Activated CD8-positive, alpha-beta memory T cell treated with anti-CD3 and anti-CD28 coated beads, Interleukin-2, amount 50 U/mL, for 24 hours (primary cell): ENCODE measurements at regions not wholly inside any gene's neighbourhood (a gene's known extent, or its start where the extent isn't known, plus 50 kb on each side); places are given as distances from the start of the nearest gene placed in this dataset.
"Not testable (repeated sequence)": the region's sequence is repeated elsewhere in the genome, so short reads cannot be mapped to it uniquely, and the experiment has no call there.

Experiments
- DNase-seq: peaks from one replicate; pipeline ENCODE4 v3.0.0-alpha.2; 2020; ENCODE audit errors: extremely low read depth

DNA sequence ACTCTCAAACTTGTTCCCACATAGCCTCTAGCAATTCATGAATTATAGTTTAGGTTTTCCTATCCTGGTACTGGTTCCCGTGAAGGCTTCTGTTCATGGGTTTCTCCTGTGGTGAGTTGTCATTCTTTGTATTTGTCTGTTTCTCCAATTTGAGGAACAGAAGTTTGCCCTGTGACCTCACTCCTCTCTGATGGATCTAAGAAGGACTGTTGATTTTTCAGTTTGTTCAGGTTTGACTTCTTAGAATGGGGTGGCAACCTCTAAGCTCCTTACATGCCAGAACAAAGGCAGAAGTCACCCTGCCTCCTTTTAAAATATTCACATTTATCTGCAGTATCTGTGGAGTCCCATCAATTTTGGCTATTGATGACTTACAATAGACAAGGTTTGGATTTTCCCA lies 354.0 kb downstream of the SPRY2 start:
- DNase-seq, result no peak

DNA sequence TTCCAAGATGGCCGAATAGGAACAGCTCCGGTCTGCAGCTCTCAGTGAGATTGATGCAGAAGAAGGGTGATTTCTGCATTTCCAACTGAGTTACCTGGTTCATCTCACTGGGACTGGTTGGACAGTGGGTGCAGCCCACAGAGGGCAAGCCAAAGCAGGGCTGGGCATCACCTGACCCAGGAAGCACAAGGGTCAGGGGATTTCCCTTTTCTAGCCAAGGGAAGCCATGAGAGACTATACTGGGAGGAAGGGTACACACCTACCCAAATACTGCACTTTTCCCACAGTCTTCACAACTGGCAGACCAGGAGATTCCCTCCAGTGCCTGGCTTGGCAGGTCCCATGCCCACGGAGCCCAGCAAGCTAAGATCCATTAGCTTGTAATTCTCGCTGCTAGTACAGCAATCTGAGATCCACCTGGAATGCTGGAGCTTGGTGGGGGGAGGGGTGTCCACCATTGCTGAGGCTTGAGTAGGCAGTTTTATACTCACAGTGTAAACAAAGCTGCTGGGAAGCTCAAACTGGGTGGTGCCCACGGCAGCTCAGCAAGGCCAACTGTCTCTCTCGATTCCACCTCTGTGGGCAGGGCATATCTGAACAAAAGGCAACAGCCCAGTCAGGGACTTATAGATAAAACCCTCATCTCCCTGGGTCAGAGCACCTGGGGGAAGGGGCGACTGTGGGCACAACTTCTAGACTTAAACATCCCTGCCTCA lies 365.8 kb downstream of the SPRY2 start:
- not testable (repeated sequence) for DNase-seq

DNA sequence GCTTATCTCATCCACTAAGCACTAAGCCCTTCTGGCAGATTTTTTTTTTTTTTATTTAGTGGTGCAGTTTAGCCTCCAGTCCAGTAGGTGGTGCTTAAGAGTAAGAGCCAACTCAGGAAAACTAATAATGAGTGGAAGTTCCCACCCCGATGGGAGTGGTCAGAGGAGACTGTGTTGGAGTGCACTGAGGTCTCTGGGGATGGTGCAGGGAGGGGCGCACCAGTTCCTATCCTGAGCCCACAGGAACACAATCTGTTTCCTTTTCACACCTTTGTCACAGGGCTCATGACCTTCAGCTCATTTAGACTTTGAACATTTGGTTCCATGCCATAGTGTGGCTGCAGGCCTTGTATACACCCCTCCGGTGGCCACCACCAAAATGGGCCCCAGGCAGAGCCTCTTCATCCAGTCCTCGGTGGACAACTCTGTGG lies 367.4 kb downstream of the SPRY2 start:
- no peak for DNase-seq

GRCh38 chr13:79972066-79972569 lies 368.8 kb downstream of the SPRY2 start:
- no peak for DNase-seq

- DNase-seq, result no peak
These were observed 374.4 kb downstream of the SPRY2 start for GRCh38 chr13:79966493-79966895.

DNA sequence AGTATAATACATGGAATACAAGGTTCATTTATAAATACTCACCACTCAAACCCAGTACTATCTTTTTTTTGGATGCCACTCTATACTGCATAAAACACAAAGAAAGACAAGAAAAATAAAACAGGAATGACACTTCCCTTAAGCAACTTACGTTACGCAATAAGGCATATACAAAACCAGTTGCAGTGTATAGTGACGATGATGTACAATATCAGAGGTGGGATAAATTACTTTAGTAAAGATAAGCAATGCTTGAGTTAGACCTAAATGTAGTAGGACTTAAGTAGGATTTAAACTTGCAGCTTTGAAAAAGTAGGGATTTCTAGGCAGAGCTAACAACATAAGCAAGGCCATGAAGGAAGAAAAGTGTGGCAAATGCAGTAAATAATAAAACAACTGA lies 374.9 kb downstream of the SPRY2 start:
- no peak for DNase-seq

- no peak for DNase-seq
These were observed 394.4 kb downstream of the SPRY2 start for GRCh38 chr13:79946556-79946955.

DNA sequence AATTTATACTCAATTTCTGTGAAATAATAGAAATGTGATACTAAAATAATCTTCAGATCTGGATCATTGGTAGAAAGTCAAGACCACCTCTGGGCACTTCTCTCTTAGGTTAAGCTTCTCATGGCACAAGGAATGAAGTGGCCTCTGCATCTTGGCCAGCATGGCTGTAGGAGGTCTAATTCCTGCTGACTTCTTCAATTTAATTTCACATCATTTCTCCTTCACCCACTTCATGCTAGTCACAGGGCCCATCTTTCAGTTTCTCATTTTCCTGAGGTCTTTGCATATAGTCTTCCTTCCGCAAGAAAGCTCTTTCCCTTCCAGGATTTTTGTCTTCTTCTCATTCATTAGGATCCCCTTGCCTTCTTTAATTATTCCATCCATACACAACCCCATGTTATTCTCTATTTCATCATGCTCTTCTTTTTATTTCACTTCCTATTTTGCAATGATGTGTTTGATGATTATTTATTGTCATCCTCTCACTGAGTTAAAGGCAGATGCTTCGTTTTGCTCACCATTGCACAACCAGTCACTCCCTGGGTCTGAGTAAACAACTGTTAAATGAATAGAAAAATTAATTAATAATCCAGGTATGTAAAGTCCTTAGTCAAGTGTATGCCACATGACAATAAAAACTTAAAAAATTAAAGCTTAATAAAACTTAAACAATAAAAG lies 397.4 kb downstream of the SPRY2 start:
- DNase-seq, result no peak

DNA sequence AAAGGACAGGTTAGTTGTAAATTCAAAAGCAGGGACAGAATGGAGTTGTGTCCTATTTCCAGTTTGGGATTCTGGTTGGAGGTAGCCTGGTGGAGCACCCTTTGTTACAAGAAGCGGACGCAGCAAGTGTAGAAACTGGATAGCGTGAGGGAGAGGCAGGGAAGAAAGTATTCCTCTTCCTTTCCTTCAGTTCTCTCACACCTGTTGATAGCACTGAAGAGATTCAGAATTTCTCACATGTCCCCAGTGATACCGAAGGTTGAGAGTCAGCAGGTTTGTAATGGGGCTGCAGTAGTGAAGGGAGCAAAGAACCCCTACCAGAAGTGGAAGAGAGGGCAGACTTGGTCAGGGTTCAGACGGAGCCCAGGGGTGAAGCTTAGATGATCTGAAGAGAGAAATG lies 399.2 kb downstream of the SPRY2 start:
- no peak for DNase-seq

- no peak for DNase-seq
These were observed 401.2 kb downstream of the SPRY2 start for GRCh38 chr13:79939689-79940088.

- no peak for DNase-seq
These were observed 403.1 kb downstream of the SPRY2 start for GRCh38 chr13:79937771-79938216.

DNA sequence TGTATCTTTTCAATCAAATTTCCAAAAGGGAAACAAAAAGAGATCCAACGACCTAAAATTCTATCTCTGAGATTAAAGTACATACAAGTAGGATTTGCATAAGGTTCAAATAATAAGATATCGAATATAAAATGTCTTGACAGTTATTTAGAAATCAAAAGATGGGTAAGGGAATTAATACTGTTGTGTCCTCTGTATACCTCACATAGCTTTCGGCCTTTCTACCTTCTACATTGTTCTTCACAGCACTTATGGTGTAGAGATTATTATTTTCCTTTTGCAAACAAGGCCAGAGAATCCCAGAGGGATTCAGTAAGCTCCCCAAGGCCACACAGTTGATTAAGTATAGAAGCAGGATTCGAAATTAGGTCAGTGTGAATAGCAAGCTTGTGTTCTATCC lies 403.6 kb downstream of the SPRY2 start:
- DNase-seq, result no peak

DNA sequence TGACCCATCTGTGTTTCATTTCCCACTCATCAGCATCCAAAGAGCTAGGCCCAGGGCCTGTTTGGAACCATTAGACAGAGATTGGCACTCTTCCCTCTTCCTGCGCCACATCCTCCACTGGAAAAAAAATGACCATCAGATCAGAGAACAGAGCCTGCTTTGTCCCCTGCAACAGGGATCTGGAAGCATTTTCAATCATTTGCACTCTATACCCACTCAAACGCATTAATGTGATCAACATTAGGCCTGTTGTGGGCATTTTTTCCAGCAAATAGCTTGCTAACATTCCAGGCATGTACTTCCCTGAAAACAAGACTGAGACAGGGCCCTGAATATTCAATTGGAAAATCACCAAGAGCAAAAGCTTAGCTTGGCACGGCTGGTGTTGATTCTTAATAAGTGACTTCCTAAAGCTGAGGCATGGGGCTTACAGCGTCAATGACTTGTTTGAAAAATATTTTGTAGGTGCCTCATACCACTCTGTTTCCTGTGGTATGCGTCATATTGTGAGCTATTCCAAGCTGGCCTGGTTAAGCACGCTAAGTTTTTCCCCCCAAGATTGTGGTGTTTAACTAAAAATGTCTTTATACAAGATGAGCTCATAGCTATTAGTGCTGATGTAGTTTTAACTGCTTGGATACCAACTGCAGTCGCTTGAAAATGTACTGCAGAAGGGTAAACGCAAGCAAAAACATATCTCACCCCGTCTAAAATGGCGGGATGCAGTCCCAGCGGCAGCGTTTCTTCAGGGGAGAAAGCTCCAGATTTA lies 404.4 kb downstream of the SPRY2 start:
- no peak for DNase-seq

- DNase-seq, result no peak
These were observed 405.8 kb downstream of the SPRY2 start for GRCh38 chr13:79935121-79935520.

DNA sequence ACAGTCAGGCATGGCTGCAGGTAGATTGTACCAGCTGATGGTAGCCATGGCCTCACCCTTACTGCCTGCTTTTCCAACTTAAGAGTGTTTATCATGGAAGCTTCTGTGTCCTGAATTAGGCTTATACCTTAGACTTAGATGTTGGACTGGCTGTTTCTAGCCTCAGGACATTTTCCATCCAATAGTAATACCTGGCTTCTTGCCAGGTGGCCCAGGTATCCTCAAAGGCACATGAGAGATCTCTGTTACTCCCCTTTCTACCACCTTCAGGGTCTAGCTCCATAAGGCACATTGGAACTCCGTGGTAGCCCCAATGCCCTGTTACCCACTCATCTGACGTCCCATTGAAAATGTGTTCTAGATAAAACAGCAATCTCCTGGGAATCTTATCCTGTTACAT lies 407.5 kb downstream of the SPRY2 start:
- no peak for DNase-seq

GRCh38 chr13:79932556-79932955 lies 408.4 kb downstream of the SPRY2 start:
- DNase-seq, result no peak

DNA sequence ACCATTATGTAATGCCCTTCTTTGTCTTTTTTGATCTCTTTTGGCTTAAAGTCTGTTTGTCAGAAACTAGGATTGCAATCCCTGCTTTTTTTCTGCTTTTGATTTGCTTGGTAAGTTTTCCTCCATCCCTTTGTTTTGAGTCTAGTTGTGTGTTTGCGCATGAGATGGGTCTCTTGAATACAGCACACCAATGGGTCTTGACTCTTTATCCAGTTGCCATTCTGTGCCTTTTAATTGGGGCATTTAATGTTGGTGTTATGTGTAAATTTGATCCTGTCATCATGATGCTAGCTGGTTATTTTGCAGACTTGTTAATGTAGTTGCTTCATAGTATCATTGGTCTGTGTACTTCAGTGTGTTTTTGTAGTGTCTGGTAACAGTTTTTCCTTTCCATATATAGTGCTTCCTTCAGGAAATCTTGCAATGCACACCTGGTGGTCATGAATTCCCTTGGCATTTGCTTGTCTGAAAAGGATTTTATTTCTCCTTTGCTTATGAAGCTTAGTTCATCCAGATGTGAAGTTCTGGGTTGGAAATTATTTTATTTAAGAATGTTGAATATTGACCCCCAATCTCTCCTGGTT lies 416.9 kb downstream of the SPRY2 start:
- DNase-seq, result not testable (repeated sequence)

- no peak for DNase-seq
These were observed 421.8 kb downstream of the SPRY2 start for GRCh38 chr13:79919091-79919490.

DNA sequence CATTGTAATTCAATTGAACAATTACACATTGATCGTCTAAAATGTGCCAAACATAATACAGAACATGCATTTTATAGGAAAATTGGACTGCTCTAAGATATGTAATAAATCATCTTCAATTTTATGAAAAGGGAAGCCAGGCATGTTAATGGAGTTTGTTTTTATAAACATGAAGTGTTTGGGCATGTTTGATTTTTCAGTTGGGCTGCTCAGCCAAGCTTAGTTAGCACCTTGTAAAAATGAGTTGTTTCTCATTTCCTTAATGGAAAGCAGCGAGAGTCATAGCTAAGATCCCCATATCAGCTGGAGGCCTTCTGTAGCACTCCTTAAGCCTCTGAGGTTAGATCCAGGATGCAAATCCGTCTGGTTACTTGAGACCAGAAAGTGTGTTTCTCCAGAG lies 422.3 kb downstream of the SPRY2 start:
- no peak for DNase-seq

DNA sequence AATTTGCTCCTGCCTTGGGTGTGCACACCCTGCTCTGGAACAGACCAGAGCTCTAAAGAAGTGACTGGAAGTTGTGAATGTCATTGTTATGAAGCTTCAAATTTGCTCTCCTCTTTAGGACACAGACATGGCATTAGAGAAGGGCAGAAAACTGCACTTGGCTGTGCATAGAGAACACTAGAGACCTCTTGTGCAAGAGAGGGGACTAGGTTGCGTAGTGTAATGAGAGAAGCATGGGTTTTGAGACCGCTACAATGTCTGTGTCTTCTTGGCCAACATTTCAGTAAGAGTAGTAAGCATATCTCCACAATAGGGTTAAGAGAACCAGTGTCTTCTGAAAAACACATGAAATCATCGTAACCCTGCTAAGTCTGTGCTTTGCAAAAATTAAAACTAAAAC lies 423.3 kb downstream of the SPRY2 start:
- DNase-seq, result no peak

- DNase-seq, result no peak
These were observed 425.7 kb downstream of the SPRY2 start for GRCh38 chr13:79915114-79915811.
